GM20000 (cell line): ENCODE measurements at regions not wholly inside any gene's neighbourhood (a gene's known extent, or its start where the extent isn't known, plus 50 kb on each side); places are given as distances from the start of the nearest gene placed in this dataset.

ENCODE experiments used
- DNase-seq: peaks from one replicate; pipeline ENCODE4 v3.0.0; 2012; ENCODE audit warnings: low spot score
- CTCF ChIP-seq: IDR thresholded peaks from 2 replicates; pipeline ENCODE4 v1.5.1; 2012; ENCODE audit warnings: mild to moderate bottlenecking, control low read depth; ENCODE audit errors: extremely low read depth, missing control alignments

GRCh38 chr20:5492937-5493336 lies 117.9 kb downstream of the GPCPD1 start:
- no peak for TF ChIP-seq CTCF
- DNase-seq, result no peak

- no peak for TF ChIP-seq CTCF
- DNase-seq, result no peak
These were observed 119.4 kb downstream of the GPCPD1 start for GRCh38 chr20:5491455-5491854.

GRCh38 chr20:5489601-5490000 lies 121.2 kb downstream of the GPCPD1 start:
- no peak for TF ChIP-seq CTCF

GRCh38 chr20:5488823-5489222 lies 122.0 kb downstream of the GPCPD1 start:
- no peak for DNase-seq
- no peak for TF ChIP-seq CTCF

More at GRCh38 chr20:5489601-5490000, 121.2 kb downstream of the GPCPD1 start:
- no peak for DNase-seq

- DNase-seq, result no peak
- no peak for TF ChIP-seq CTCF
These were observed 124.3 kb downstream of the GPCPD1 start for GRCh38 chr20:5486377-5487054.

GRCh38 chr20:5484926-5485325 lies 125.9 kb downstream of the GPCPD1 start:
- no peak for TF ChIP-seq CTCF
- DNase-seq, result no peak

GRCh38 chr20:5484346-5484745 lies 126.5 kb downstream of the GPCPD1 start:
- no peak for DNase-seq
- TF ChIP-seq CTCF, result no peak
